HG03025 (cell line): ENCODE measurements at regions not wholly inside any gene's neighbourhood (a gene's known extent, or its start where the extent isn't known, plus 50 kb on each side); places are given as distances from the start of the nearest gene placed in this dataset.
A peak's percentile ranks its signal among the peaks of the same experiment; 100 is the strongest.
"Not testable (repeated sequence)": the region's sequence is repeated elsewhere in the genome, so short reads cannot be mapped to it uniquely, and the experiment has no call there.

ENCODE experiments used
- ATAC-seq: cut with Tn5 transposase; IDR thresholded peaks from one replicate; pipeline ENCODE4 v1.9.1; 2021; ENCODE audit warnings: mild to moderate bottlenecking, moderate library complexity; ENCODE audit not compliant: unreplicated experiment, low FRiP score

DNA sequence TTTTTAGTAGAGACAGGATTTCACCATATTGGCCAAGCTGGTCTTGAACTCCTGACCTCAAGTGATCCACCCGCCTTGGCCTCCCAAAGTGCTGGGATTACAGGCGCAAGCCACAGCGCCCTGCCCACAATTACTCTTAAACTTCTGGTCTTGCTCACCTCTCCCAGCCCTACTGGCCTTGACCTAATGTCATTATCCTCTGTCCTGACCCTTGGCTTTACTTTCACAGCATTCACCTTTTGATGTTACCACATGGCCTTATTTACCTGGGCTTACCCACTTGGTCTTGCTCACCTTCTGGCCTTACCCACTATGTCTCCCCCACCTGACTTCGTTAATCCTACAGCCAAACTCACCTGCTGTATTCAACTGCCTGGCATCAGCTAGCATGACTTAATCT lies 105.9 kb downstream of the IL12A start:
- no peak for ATAC-seq

DNA sequence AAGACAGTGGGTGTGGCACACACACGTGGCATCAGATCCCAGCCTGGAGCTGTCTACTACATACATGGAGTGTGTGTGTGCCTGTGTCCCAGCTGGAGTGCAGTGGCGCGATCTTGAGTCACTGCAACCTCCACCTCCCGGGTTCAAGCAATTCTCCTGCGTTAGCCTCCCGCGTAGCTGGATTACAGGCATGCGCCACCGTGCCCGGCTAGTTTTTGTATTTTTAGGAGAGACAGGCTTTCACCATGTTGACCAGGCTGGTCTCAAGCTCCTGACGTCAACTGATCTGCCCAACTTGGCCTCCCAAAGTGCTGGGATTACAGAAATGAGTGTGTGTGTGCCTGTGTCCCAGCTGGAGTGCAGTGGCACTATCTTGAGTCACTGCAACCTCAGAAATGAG lies 108.8 kb downstream of the IL12A start:
- ATAC-seq = no peak

DNA sequence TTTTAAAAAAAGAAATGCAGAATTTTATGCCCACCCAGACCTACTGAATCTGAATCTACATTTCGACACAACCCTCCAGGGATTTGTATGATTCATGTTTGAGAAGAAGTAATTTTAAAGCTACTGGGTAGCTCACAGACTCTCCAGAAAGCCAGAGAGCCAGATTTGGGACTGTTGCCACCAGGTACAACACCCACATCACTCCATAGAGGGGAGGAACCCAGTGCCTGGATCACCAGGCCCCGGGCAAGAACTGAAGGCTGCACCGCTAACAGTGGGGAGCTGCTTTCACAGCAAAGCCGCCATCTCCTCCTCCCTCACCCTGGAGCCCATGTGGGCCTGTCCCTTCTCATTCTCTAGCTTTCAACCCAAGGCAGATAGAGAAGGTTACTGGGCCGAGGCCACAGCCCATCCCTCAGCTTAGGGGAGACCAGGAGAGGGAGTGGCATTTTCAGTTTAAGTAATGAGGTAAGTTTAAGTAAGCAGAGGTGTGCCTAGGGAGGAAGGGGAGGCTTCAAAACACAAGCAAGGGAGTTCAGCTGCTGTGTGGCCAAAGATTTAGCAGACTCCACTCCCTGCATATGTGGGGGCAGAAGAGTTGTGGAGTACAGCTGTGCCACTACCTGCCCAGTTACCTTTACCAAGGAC lies 109.8 kb downstream of the IL12A start:
- ATAC-seq = no peak

DNA sequence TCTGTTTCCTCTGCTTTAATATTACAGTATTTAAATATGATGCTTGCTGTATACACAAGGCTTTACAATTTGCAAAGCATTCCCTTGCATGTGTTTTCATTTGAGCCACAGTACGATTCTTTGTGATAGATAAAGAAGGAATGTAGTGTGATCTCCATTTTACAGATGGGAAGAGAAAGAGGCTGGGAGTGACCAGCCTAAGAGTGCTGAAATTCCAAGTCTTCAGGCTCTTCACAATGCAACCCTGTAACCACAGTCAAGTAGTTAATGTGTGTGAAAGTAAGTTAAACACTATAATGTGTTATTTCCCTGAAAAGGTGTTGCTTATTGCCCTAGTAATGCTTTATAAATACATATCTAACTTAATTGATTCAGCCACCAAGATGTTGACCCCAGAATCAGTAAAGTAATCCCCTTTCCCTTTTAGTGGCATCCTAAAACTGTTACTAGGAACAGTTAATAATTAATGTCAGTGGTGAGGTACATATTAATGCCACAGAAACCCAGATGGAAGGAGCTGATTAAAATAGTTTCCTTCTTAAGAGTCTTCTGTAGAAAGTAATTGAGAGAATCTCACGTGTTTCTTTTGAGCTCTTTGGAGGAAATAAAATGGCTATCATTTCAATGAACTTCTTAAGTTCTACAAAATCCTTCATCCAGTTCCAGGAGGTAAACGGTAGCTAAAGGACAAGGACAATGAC lies 110.4 kb downstream of the IL12A start:
- no peak for ATAC-seq

DNA sequence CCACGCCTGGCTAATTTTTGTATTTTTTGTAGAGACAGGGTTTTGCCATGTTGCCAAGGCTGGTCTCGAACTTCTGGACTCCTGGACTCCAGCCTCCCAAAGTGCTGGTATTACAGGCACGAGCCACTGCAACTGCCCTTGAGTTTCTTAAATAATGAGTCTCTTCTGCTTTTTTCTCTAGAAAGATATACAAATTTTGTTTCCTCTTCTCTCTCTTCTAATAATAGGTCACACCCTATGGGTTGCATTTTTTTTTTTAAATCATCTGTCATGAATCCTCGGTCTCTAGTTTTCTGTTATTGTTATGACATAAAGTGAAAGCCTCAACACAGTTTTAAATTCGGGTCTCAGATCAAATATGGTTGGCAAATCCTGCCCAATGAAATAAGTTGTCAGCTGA lies 111.2 kb downstream of the IL12A start:
- ATAC-seq = peak; percentile 63

DNA sequence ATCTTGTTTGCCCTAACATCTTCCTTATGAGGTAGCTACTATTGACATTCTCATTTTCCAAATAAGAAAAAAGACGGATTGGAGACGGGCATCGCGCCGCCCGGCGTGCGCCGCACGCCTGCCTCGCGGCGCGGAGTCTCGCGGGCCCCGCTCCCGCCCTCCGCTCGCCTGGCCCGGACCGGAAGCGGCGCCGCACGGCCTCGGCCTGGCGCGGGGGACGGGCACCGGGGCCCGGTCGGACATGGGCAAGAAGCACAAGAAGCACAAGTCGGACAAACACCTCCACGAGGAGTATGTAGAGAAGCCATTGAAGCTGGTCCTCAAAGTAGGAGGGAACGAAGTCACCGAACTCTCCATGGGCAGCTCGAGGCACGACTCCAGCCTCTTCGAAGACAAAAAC lies 112.0 kb downstream of the IL12A start:
- no peak for ATAC-seq

DNA sequence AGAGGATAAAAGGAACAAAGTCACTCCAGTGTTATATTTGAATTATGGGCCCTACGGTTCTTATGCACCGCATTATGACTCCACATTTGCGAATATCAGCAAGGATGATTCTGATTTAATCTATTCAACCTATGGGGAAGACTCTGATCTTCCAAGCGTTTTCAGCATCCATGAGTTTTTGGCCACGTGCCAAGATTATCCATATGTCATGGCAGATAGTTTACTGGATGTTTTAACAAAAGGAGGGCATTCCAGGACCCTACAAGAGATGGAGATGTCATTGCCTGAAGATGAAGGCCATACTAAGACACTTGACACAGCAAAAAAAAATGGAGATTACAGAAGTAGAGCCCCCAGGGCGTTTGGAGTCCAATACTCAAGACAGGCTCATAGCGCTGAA lies 113.4 kb downstream of the IL12A start:
- ATAC-seq = not testable (repeated sequence)

DNA sequence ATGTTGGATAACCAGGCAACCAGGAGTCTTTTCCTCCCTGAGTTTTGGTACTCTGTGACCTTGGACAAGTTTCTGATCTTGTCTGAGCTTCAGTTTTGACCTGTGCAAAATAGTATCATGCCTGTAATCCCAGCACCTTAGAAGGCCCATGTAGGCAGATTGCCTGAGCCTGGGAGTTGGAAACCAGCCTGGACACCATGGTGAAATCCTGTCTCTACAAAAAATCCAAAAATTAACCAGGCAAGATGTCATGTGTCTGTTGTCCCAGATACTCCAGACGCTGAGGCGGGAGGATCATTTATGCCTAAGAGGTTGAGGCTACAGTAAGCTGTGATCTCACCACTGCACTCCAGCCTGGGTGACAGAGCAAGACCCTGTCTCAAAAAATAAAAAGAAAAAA lies 114.8 kb downstream of the IL12A start:
- ATAC-seq = no peak

DNA sequence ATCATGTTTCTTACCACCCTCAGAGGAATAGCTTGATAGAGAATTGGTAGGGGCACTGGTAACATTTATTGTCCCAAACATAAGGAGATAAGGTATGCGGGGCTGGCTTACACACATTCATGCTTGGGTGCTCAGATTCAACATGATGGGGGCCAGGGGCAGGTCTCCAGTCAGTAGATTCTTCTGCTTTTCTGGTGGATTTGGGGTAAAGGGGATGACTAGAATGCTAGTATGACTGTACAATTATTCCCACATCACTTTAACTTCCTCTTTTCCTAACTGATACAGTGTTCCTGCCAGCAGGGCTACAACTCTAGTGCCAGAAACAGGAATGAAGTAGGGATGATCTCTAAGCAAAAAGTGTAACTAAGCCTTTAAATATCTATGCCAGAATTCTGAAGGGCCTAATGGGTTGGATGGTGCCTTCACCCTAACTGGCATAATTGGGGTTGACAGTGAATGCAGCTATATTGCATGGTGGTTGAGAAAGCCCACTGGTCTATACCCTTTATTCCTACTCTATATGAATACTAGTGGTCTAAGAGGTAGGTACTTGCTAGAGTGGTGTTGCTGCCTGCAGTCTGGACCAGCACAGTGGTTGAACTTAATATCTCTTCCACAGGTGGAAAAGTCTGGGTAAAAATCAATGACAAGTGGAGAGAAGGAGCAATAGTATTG lies 117.4 kb downstream of the IL12A start:
- ATAC-seq = no peak

DNA sequence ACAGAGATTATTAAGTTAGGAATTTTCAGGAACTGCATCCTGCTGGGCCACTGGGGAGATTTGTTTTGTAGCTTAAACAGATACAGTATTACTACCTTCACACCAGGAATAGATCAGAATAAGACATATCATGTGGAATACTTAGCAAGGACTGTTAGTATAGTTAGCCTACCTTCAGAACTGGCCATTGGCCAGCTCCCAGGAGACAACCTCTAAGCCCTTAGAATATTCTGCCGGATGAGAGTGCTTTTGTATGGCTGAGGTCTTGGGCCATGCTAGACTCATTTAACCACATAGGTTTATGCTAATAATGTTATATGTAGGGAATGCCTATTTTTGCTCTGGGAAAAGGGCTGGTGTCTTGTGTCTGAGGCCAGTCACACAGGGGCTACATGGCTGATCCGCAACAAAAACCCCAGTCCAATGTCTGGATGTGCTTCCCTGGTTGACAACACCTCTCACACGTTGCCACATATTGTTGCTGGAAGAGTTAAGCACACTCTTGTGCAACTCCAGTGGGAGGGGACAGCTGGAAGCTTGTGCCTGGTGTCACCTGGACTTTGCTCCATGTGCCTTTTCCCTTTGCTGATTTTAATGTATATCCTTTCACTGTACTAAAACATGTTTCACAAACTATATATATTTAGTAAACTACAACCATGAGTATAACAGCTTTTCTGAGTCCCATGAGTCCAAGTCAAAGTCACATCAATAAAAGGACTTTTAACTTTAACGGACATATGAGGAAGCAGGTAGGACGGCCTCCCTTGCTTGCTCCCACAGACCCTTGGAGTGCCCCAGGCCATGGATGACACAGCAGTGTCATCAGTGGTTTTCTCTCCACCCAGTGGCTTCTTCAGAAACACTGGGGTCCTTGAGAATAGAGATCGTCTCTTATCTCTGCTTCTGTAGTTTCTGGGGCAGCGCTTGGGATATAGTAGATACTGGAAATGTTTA lies 118.0 kb upstream of the C3orf80 start:
- ATAC-seq = no peak

DNA sequence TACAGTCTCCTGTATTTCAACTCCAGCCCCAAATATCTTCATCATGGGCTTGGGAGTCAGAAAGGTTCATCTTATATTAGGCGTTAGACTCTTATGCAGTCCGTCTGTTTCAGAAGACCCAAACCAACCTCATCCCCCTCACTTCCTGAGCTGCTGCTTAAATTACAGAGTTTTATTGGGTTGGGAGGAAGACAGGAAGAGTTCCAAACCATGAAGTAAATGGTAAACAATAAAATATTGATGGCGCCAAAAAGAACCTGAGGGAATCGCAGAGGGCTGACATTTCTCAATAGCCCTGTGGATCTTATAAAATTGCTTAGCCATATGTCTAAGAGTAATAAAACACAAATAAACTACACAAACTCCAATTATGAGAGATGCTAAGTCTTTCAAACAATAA lies 116.9 kb upstream of the C3orf80 start:
- no peak for ATAC-seq

DNA sequence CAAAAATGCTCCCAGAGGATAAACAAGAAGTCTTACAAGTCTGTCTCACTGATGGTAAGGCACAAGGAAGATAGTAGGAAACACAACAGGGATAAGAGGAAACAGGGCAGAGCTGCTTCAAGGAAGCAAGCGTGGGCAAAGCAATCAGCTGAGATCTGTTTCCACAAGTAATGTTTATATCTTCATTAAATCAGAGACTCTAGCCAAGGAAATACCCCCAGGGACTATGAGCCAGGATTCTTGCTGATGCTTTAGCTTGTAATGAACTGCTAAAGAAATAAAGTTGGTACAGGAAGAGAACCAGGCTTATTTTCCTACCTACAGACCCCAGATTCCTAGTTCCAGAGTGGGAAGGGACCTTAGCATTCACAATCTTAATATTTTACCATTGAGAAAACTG lies 112.7 kb upstream of the C3orf80 start:
- no peak for ATAC-seq

DNA sequence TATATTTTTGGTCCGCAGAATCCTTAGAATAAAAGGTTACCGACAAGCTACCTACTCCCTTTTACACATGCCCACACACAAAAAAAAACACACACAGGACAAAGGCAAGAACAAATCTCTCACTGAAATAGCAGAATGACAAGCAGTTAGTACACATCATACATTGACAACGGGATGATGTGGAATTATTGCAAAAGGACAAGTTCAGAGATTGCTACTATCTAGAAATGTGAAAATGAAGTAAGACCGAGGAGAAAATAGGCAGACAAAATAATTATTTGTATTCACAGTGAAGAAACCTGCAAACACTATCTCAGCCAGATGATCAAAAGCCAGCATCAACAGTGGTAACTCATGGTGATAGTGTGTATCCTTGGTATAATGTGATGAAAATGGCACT lies 112.2 kb upstream of the C3orf80 start:
- ATAC-seq = no peak

DNA sequence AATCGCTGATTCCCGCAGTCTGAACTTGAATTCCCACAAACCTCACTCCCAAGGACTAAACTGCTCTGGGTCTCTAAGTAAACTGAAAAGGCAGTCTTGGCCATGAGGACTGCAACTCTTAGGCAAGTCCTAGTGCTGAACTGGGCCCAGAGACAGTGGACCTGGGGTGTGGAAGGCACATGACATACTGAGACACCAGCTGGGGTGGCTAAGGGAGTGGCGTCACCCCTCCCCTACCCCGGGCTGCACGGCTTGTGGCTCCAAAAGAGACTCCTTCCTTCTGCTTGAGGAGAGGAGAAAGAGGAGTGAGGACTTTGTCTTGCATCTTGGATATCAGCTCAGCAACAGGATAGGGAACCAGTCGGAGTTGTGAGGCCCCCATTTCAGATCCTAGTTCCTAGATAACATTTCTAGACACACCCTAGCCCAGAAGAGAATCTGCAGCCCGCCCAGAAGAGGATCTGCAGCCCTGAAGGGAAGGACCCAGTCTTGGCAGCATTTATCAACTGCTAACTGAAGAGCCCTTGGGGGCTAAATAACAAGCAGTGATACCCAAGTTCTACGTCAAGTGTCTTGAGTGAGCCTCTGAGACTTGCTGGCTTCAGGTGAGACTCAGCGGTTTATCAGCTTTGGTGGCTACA lies 110.7 kb upstream of the C3orf80 start:
- no peak for ATAC-seq

DNA sequence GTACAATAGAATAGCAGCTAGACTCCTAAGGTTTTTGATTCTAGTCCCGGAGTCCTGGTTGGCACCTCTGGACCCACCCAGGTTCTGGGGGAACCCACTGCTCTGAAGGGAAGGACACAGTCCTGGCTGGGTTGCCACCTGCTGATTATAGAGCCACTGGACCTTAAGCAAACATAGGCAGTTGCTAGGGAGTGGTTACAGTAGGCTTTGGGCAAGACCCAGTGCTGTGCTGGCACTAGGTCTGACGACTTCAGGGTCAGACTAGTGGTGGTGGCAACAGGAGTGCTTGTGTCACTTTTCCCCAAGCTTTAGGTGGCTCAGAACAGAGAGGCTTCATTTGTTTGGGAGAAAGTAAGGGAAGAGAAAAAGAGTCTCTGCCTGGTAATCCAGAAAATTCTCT lies 109.8 kb upstream of the C3orf80 start:
- ATAC-seq = no peak

DNA sequence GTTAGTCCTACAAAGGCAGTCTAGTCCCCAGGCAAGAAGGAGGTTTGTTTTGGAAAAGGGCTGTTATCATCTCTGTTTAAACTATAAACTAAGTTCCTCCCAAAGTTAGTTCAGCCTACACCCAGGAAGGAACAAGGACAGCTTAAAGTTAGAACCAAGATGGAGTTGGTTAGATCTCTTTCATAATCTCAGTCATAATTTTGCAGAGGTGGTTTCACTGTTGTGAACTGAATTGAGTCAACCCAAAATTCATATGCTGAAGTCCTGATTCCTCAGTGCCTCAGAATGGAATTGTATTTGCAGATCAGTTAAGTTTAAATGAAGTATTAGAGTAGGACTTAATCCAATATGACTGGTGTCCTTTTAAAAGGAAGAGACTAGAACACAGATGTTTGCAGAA lies 101.0 kb upstream of the C3orf80 start:
- ATAC-seq = no peak

DNA sequence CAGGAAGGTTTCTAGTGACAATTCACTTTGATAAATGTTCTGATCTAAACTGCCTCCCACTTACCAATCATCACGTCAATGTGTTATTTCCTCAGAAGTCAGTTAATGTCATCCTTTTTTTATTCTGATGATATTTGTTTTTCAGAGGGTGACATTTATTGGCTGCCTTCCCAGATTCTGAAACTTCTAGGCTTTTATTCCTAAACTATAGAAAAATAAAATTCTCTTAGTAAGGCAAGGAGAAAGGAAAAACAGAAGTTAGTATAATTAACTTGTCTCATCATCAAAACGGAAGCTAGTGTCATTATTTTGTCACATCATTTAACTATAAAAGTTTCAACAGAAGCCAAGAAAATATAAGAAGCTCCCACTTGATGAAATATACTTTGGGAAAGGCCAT lies 100.0 kb upstream of the C3orf80 start:
- no peak for ATAC-seq

DNA sequence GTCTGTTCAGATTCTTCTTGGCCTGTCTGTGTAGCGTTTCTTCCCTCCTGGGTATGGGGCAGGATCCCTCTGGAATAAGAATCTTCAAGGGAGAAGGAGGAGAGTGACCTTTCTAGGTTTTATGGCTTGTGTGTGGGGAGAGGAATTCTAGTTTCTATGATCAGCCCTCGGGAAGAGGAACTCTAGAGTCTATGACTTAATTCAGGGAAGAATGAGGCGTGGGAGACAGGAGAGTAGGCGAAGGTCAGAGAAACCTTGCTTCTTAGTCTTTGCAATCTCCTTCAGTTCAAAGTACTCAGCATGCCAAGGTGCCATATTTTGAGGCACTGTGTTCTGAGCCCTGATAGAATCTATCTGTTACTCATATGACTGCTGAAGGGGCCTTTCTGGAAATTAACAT lies 99.2 kb upstream of the C3orf80 start:
- no peak for ATAC-seq

DNA sequence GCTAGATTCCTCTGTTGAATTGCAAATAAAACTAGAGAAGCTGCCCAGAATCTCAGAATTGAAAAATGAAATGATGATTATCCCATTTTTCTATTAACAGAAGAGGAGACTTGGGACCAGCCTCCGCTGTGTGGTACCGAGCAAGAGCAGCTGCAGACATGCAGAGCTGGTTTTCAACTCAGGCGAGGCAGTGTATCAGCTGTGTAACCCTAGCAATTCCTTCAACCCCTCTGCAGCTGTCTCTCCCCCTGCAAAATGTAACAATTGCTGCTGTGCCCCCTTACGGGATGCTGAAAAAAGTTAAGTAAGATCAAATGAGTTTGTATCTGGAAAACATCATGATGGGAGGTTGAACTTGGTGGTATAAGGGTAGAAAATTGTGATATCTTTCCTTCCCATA lies 98.5 kb upstream of the C3orf80 start:
- ATAC-seq = no peak

DNA sequence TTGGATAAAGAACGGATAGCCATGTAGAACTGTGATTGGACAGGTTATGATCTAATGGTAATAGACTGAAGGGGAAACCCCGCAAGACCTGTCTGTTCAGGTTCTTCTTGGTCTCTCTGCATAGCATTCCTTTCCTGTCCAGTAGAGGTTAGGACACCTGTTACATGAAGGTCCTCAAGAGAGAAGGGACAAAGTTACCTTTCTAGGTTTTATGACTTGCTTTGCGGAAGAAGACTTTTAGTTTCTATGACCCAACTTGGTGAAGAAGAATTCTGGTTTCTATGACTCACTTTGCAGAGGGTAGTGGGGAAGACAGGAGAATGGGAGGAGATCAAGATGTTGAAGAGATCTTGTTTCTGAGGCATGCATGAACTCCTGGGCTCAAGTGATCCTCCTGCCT lies 97.9 kb upstream of the C3orf80 start:
- ATAC-seq = peak; percentile 44
